Right cardiac atrium (tissue), 5 donors: ENCODE measurements at regions not wholly inside any gene's neighbourhood (a gene's known extent, or its start where the extent isn't known, plus 50 kb on each side); places are given as distances from the start of the nearest gene placed in this dataset.
"Not testable (repeated sequence)": the region's sequence is repeated elsewhere in the genome, so short reads cannot be mapped to it uniquely, and the experiment has no call there.

Experiments
- ATAC-seq, 2 donors: fragments of 200-7000 bp; cut with Tn5 transposase; one replicate each; pipeline versions ENCODE4 v1.8.0 to v1.9.1; 2020; ENCODE audit warnings: moderate library complexity in 2 of 2, mild to moderate bottlenecking in 1 of 2
- DNase-seq, 3 donors: peaks; one replicate each; pipeline ENCODE4 v3.0.0-alpha.2; 2020
- H3K27ac ChIP-seq: one replicate; pipeline ENCODE4 v1.5.1; 2013; ENCODE audit warnings: mild to moderate bottlenecking, low read length, control low read depth, moderate library complexity
- H3K27me3 ChIP-seq: one replicate; pipeline ENCODE4 v1.6.1; 2013; ENCODE audit not compliant: control insufficient read depth, insufficient read depth
- H3K4me1 ChIP-seq: one replicate; pipeline ENCODE4 v1.6.1; 2013; ENCODE audit warnings: low read length; ENCODE audit not compliant: control insufficient read depth, insufficient read depth
- H3K4me3 ChIP-seq: one replicate; pipeline ENCODE4 v1.5.1; 2013; ENCODE audit warnings: low read length, control low read depth
- H3K9me3 ChIP-seq: one replicate; pipeline ENCODE4 v1.6.1; 2013; ENCODE audit warnings: low read length; ENCODE audit not compliant: control insufficient read depth
- WGBS: extraction: QIAGEN DNeasy Blood & Tissue Kit; methylation state at CpG from one replicate; pipeline ENCODE4 v1.1.7; 2013; 5-methylcytosine and 5-hydroxymethylcytosine counted together
- intact Hi-C, 4 donors: fragments of 100-400 bp; cut with DNase I; formaldehyde crosslinking; loops; one replicate each; pipeline versions ENCODE4 v1.11.0 to v1.14.0; 2022 to 2023
- donor health status: healthy with polysubstance abuse.
- donor health status: DM: no; HTN: yes; CAD: no.
- donor health status: DM: no; HTN: no; CAD: no.
- donor health status: DM: no; HTN: yes; CAD: no; lungs with severe emphysema.
- donor health status: DM: yes; HTN: yes; CAD: no.

DNA sequence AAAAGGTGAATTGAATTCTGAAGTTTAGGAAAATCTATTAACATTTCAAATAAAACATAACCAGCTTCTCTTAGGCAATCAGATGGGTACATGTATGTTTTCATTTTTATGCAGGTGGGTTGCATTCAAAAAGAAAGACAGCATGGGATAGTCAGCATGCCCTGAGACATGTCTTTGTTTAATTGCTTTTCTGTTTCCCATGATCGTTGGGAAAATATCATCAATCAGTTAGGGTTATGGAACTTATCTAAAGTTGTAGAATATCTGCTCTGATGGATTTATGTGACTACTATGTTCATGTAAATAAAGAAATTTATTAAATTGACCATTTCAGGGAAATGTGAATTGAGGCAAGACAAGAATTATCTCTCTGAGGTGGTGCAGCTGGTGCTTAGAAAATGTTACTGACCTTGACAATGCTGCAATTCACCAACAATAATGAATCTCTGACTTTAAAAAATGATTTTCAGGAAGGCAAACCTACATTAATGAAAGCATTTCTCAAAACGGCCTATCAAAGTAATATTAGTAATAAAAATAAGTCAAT is 112.7 kb downstream of the RFPL4B start:
- H3K27ac ChIP-seq = no peak overlapping the region
- DNase-seq (no peak), ATAC-seq (no peak)
- intact Hi-C loops = no loop called here
- 43% methylated on average over 2 of the region's 2 CpGs for WGBS
- H3K27me3 ChIP-seq = no peaks in the 10 kb centered on the region
- H3K4me3 ChIP-seq = no peak overlapping the region
- no peaks in the 10 kb centered on the region for H3K9me3 ChIP-seq
- H3K4me1 ChIP-seq = no peaks in the 10 kb centered on the region

DNA sequence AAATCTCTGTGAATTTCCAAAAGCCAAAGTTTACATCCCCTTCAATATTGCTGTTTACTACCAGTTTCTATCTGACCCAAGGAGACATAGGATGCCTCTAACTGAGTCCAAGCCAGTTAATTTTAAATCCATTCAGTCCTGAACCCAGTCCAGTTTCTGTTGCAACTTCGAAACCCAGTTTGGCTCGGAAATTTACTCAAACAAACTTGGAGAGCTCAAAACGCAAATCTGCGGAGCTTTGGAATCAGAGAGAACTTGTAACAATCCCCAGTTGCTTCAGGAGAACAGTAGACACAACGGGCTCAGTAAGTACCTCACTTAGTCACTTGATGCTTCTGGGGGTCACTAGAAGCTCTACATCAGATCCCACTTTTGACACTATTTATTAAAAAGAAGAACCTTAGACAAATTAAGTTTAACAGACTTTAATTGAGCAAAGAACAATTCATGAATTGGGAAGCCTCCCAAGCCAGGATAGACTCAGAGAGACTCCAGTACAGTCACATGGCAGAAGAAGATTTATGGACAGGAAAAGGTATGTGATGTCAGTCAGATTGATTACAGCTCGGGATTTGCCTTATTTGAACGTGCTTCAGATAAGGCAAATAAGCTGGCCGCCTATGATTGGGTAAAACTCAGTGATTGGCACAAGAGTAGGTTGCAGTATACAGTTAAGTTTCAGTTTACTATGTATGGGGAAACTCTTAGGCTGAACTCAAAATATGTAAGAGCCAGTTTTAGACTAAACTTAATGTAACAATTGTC is 118.0 kb downstream of the RFPL4B start:
- 58% methylated on average over 8 of the region's 8 CpGs for WGBS
- intact Hi-C loops = no loop called here
- ATAC-seq (no peak), DNase-seq (no peak)
- Histone ChIP-seq H3K4me3 (no peak overlapping the region), H3K27ac (no peak overlapping the region), H3K9me3 (no peaks in the 10 kb centered on the region), H3K27me3 (no peaks in the 10 kb centered on the region), H3K4me1 (peaks cover 1% of the 10 kb centered on the region)

DNA sequence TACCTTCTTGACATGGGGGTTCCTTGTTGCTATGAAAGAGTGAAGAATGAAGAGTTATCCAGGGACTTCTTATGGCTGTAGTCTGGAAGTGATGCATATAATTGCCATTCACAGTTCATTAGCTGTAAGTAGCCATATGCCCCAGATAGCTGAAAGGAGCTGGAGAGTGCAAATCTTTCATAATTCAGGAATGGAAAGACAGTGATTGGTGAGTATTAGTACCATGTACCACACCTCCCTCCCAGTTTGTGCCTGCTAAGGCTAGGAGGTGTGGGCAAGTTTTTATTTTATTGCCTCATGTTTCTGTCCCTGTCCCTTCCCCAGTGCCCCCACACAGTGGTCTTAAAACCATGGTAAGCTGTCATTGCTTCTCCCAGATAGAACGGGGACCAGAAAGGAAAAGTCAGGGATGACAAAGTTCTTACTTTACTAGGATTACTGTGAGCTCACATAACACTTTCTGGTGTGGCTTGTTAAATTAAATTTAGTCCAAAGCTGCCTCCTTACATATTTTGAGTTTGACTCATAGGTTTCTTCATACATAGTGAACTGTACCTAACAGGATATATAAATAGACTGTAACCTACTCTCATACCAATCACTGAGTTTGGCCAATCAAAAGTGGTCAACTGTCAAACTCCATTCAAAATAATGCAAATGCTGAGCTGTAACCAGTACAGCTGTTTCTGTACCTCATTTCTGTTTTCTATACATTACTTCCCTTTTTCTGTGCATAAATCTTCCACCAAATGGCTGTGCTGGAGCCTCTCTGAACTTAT is 119.4 kb downstream of the RFPL4B start:
- Histone ChIP-seq H3K4me1 (peaks cover 1% of the 10 kb centered on the region), H3K9me3 (no peaks in the 10 kb centered on the region), H3K27me3 (no peaks in the 10 kb centered on the region), H3K4me3 (no peak overlapping the region), H3K27ac (no peak overlapping the region)
- intact Hi-C loops = no loop called here
- DNase-seq (no peak), ATAC-seq (no peak)
- 85% methylated on average over 1 of the region's 1 CpG for WGBS

DNA sequence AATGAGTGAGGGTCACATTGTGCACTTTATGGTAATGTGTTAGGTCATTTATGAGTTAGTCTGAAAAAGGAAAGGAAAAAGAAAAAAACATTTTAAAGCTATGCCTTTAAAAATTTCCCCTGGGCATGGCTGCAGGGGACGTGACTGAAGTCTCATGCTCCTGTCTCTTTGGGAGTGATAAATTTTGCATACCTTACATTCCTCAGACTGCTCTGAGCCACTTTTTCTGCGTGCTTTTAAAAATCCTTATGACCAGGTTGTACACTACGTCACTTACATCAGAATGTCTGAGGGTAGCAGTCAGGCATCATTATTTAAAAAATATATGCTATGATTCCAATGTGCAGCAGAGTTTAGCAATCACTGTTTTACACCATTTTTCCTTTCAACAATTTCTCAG is 121.2 kb downstream of the RFPL4B start:
- 48% methylated on average over 3 of the region's 3 CpGs for WGBS
- intact Hi-C loops = no loop called here
- H3K4me3 ChIP-seq = no peak overlapping the region
- DNase-seq (no peak), ATAC-seq (no peak)
- H3K27ac ChIP-seq = no peak overlapping the region
- peaks cover 1% of the 10 kb centered on the region for H3K4me1 ChIP-seq
- H3K27me3 ChIP-seq = no peaks in the 10 kb centered on the region
- H3K9me3 ChIP-seq = no peaks in the 10 kb centered on the region

DNA sequence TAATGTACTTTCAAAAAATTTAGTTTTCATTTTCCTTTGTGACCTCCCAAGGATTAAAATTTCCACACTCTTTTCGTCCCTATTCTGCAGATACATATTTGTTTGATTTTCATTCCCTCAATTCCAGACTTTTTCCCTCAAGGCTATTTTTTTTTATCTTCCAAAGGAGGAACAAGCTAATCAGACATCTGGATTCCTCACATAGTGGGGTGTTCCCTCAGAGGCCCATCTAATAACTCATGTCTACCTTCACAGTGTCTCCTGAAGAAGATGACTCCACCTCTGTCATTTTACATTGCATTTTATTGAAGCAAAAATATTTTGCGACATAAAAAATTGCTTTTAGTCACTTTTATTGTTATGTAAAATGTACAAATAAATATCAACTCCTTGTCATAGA is 122.2 kb downstream of the RFPL4B start:
- Histone ChIP-seq H3K4me3 (no peak overlapping the region), H3K9me3 (no peaks in the 10 kb centered on the region), H3K27me3 (no peaks in the 10 kb centered on the region), H3K4me1 (peaks cover 1% of the 10 kb centered on the region), H3K27ac (no peak overlapping the region)
- no peak for ATAC-seq
- 78% methylated on average over 2 of the region's 2 CpGs for WGBS
- intact Hi-C loops = no loop called here
- no peak for DNase-seq

DNA sequence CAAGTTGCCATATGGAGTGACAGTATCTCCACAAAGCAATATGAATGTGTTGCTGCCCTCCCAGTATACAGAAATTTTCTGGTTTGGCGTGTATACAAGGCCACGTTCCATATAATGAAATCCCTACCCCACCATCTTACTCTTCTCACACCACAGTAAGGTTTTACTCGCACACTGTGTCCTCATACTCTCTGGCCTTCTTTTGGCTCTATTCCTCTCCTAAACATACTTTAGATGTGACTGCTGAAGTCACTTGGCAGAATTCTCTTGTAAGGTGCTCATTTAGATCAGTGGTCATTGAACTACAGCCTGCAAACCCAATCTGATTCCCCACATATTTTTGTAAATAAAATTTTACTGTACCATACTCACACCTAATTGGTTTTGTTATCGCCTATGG is 123.2 kb downstream of the RFPL4B start:
- H3K4me3 ChIP-seq = no peak overlapping the region
- H3K9me3 ChIP-seq = no peaks in the 10 kb centered on the region
- H3K4me1 ChIP-seq = peaks cover 1% of the 10 kb centered on the region
- intact Hi-C loops = no loop called here
- H3K27me3 ChIP-seq = no peaks in the 10 kb centered on the region
- H3K27ac ChIP-seq = no peak overlapping the region
- WGBS = 90% methylated on average over 4 of the region's 4 CpGs
- ATAC-seq (no peak), DNase-seq (no peak)

DNA sequence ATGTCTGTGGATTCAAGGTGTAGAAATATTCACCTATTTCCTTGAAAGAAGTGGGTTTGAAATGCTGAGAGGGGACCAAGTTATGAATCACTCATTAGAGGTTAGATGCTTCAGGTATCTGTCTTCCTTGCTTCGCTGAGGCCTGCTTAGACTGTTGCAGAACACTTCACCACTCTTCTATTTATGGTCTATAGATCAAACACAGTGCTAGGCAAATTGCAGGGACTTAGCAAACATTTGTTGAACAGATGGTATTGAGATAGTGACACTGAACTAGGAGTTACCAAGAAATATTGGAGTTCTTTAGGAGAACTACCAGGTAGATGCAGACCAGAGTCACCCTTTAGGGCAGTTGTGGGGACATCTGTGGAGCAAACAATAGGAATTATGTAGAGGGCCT is 123.8 kb downstream of the RFPL4B start:
- Histone ChIP-seq H3K4me3 (no peak overlapping the region), H3K4me1 (peaks cover 1% of the 10 kb centered on the region), H3K27ac (no peak overlapping the region), H3K9me3 (no peaks in the 10 kb centered on the region), H3K27me3 (no peaks in the 10 kb centered on the region)
- intact Hi-C loops = no loop called here
- DNase-seq (no peak), ATAC-seq (no peak)
- 95% methylated on average over 1 of the region's 1 CpG for WGBS

DNA sequence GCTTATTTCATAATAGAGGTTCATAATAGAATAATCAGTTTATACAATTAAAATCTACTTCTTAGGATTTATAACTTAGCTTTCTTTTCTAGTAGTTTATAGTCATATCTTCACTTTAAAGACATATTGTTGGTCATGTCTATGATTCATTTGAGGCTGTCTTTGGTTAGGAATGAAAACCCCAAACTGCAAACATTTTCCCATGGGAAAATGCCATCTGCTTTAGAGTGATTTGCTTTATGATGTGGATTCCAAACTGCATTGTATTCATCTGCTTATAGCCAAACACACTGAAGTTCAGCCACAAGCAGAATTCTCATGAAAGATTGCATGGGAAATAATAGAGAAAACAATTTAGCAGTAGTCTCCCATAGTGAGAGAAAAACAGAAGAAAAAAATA is 128.0 kb downstream of the RFPL4B start:
- no peaks in the 10 kb centered on the region for H3K4me1 ChIP-seq
- intact Hi-C loops = no loop called here
- H3K27me3 ChIP-seq = no peaks in the 10 kb centered on the region
- H3K4me3 ChIP-seq = no peak overlapping the region
- no peaks in the 10 kb centered on the region for H3K9me3 ChIP-seq
- ATAC-seq = no peak
- H3K27ac ChIP-seq = no peak overlapping the region
- DNase-seq = no peak

DNA sequence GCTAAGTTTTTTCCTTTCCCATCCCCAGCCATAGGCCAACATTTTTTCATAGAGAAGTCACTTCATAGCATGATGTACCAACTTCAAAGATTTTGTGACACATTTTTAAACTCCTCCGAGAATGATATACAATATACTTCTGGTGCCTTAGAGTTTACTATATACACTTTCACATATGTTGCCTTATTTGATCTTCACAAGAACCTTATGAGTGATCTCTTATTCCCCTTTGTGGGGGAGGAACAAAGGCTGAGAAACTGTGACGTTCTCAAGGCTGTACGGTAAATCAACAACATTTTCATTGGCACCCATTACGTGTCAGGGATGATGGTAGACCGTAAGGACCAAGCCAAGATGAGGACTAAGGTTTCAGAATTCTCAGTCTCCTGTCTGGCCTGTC is 130.0 kb downstream of the RFPL4B start:
- DNase-seq (no peak), ATAC-seq (no peak)
- Histone ChIP-seq H3K27ac (no peak overlapping the region), H3K9me3 (no peaks in the 10 kb centered on the region), H3K4me1 (no peaks in the 10 kb centered on the region), H3K4me3 (no peak overlapping the region), H3K27me3 (no peaks in the 10 kb centered on the region)
- 95% methylated on average over 5 of the region's 5 CpGs for WGBS
- intact Hi-C loops = no loop called here

DNA sequence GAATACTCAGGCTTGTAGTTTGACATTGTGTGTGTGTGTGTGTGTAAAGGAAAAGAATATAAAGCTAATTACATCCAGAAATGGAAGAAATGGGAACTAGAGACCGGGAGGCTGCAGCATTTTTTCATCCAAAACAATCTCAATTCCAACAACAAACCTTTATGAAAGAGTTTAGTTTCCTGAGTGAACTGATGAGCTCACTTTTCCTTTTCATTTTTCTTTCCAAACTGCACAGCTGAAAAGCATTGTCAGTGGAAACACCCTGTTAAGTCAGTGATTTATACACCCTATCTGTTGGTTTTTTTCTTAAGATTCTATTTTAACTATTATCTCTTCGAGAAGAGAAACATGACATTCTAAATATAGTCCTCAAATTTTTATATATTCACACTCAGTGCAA is 130.9 kb downstream of the RFPL4B start:
- WGBS = 12% methylated on average over 2 of the region's 2 CpGs

DNA sequence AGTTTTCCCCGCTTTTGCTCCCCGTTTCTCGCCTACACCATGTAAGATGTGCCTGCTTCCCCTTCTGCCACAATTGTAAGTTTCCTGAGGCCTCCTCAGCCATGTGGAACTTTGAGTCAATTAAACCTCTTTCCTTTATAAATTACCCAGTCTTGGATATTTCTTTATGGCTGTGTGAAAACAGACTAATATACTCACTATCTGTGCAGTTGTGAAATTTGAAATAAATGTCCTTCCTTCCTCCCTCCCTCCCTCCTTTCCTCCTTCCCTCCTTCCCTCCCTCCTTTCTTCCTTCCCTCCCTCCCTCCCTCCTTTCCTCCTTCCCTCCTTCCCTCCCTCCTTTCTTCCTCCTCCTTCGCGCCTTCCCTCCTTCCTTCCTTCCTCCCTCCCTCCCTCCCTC is 132.8 kb downstream of the RFPL4B start:
- intact Hi-C loops, DNase-seq: not testable (repeated sequence)

More for the DNA sequence above, 130.9 kb downstream of the RFPL4B start:
- no peaks in the 10 kb centered on the region for H3K27me3 ChIP-seq
- intact Hi-C loops = no loop called here
- no peak for DNase-seq
- H3K4me3 ChIP-seq = no peak overlapping the region
- no peak overlapping the region for H3K27ac ChIP-seq
- ATAC-seq = no peak
- H3K9me3 ChIP-seq = no peaks in the 10 kb centered on the region
- no peaks in the 10 kb centered on the region for H3K4me1 ChIP-seq

More for the DNA sequence above, 132.8 kb downstream of the RFPL4B start:
- H3K9me3 ChIP-seq, H3K4me3 ChIP-seq, ATAC-seq, H3K4me1 ChIP-seq, H3K27me3 ChIP-seq, H3K27ac ChIP-seq: not testable (repeated sequence)
- WGBS = 86% methylated on average over 5 of the region's 5 CpGs
